ENCODE measurements at regions not wholly inside any gene's neighbourhood (a gene's known extent, or its start where the extent isn't known, plus 50 kb on each side); places are given as distances from the start of the nearest gene placed in this dataset.

DNA sequence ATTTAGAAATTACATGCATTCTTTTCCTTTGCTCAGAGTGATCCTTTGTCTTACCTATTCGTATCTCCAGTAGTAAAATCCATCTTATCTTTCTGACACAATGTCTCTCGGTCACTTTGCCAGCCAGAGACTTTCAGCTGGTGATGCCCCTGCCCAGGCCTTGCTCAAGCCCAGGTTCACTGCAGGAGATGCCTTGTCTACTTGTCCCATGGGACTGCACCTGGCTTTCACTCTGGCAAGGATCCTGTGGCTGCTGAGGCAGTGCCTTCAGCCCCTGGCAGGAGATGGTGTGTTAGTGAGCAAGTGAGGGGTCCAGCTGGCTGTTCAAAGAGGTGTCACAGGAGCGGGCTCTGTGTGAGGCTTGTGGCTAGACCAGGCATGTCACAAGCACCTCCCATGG lies 1268.9 kb downstream of the OTOL1 start:
- H3K9ac ChIP-seq = no peak overlapping the region
- H4K20me1 ChIP-seq (ENCODE audit: insufficient read depth) = no peaks in the 10 kb centered on the region
- H3K4me3 ChIP-seq (ENCODE audit: low read depth in 2 of 2, low read length in 1 of 2) = no peak overlapping the region
- no peak for DNase-seq
- no peaks in the 10 kb centered on the region for H3K36me3 ChIP-seq (replicated peaks in 1 of 2; ENCODE audit: control insufficient read depth in 1 of 2, insufficient read depth in 2 of 2, low read length in 1 of 2)
- no peak overlapping the region for H2AFZ ChIP-seq (ENCODE audit: low read depth)
- H3K27ac ChIP-seq (ENCODE audit: low read depth in 2 of 2, low read length in 1 of 2) = no peak overlapping the region
- H3K4me2 ChIP-seq = no peak overlapping the region
- no peaks in the 10 kb centered on the region for H3K79me2 ChIP-seq (ENCODE audit: insufficient read depth)
- no peaks in the 10 kb centered on the region; the same call in 1 of the 2 replicates for H3K9me2 ChIP-seq
- peaks cover 0 to 6% of the 10 kb centered on the region in 2 experiments; a peak in 2 of 4 replicates for H3K4me1 ChIP-seq (ENCODE audit: control insufficient read depth in 1 of 2, insufficient read depth in 2 of 2, low read depth in 1 of 2, low read length in 1 of 2)
- TF ChIP-seq, protein P1, sequence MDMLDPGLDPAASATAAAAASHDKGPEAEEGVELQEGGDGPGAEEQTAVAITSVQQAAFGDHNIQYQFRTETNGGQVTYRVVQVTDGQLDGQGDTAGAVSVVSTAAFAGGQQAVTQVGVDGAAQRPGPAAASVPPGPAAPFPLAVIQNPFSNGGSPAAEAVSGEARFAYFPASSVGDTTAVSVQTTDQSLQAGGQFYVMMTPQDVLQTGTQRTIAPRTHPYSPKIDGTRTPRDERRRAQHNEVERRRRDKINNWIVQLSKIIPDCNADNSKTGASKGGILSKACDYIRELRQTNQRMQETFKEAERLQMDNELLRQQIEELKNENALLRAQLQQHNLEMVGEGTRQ (IDR thresholded peaks at IDR 0.05; ENCODE audit: borderline replicate concordance, low read depth, low read length) = no peak
- TF ChIP-seq POLR2AphosphoS5 (IDR thresholded peaks at IDR 0.05; ENCODE audit: low read depth, low read length) (no peak), SIN3A (IDR thresholded peaks at IDR 0.05; ENCODE audit: borderline replicate concordance, low read depth, low read length) (no peak), SMC3 (IDR thresholded peaks at IDR 0.05; ENCODE audit: low read depth, low read length) (no peak), MXI1 (IDR thresholded peaks at IDR 0.05; ENCODE audit: low read depth, low read length) (no peak), RAD21 (IDR thresholded peaks at IDR 0.05; ENCODE audit: low read length) (no peak), ELF1 (IDR thresholded peaks at IDR 0.05) (no peak), NRF1 (IDR thresholded peaks at IDR 0.05; ENCODE audit: low read depth, low read length) (no peak), FOSL2 (IDR thresholded peaks at IDR 0.05; ENCODE audit: borderline replicate concordance, low read depth) (no peak)
- TF ChIP-seq, protein P2, sequence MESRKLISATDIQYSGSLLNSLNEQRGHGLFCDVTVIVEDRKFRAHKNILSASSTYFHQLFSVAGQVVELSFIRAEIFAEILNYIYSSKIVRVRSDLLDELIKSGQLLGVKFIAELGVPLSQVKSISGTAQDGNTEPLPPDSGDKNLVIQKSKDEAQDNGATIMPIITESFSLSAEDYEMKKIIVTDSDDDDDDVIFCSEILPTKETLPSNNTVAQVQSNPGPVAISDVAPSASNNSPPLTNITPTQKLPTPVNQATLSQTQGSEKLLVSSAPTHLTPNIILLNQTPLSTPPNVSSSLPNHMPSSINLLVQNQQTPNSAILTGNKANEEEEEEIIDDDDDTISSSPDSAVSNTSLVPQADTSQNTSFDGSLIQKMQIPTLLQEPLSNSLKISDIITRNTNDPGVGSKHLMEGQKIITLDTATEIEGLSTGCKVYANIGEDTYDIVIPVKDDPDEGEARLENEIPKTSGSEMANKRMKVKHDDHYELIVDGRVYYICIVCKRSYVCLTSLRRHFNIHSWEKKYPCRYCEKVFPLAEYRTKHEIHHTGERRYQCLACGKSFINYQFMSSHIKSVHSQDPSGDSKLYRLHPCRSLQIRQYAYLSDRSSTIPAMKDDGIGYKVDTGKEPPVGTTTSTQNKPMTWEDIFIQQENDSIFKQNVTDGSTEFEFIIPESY (IDR thresholded peaks at IDR 0.05; ENCODE audit: borderline replicate concordance, low read depth) = no peak
- TF ChIP-seq, protein P3, sequence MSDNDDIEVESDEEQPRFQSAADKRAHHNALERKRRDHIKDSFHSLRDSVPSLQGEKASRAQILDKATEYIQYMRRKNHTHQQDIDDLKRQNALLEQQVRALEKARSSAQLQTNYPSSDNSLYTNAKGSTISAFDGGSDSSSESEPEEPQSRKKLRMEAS (IDR thresholded peaks at IDR 0.05; ENCODE audit: low read depth) = no peak
- TF ChIP-seq, protein P4, sequence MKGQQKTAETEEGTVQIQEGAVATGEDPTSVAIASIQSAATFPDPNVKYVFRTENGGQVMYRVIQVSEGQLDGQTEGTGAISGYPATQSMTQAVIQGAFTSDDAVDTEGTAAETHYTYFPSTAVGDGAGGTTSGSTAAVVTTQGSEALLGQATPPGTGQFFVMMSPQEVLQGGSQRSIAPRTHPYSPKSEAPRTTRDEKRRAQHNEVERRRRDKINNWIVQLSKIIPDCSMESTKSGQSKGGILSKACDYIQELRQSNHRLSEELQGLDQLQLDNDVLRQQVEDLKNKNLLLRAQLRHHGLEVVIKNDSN (IDR thresholded peaks at IDR 0.05; ENCODE audit: borderline replicate concordance, low read depth) = no peak
- no peaks in the 10 kb centered on the region for H3K27me3 ChIP-seq (ENCODE audit: insufficient read depth)
- ChIA-PET POLR2A (no interaction called here), CTCF (no interaction called here)
- whole genome bisulfite sequencing (ENCODE audit: low lambda C conversion rate) = 65% methylated on average over 2 of the region's 3 CpGs
- H3F3A ChIP-seq (replicated peaks; ENCODE audit: insufficient read depth) = peaks cover 4% of the 10 kb centered on the region
- H3K9me3 ChIP-seq = no peaks in the 10 kb centered on the region; the same call in 1 of the 2 replicates

DNA sequence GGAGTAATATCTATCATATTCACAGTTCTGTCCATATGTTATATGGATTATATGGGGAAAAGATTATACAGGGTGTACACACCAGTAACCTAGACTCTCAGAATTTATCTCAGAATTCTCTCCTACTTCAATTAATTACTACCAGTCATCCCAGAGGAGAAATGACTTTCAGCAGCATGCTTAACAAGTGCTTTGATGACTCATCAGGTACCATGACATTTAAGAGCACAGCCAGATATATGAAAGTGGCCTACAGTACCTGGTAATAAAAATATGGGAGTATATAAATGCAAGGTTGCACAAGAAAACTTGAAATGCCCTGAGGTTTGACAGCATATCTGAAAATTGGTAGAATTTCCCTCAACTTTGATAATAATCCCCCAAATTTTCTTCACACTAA lies 1273.0 kb downstream of the OTOL1 start:
- H3F3A ChIP-seq (replicated peaks; ENCODE audit: insufficient read depth) = peaks cover under 1% of the 10 kb centered on the region
- H3K4me1 ChIP-seq (ENCODE audit: control insufficient read depth in 1 of 2, insufficient read depth in 2 of 2, low read depth in 1 of 2, low read length in 1 of 2) = peaks cover 0 to 2% of the 10 kb centered on the region in 2 experiments; a peak in 1 of 4 replicates
- H3K9ac ChIP-seq = no peak overlapping the region
- no peak overlapping the region for H3K27ac ChIP-seq (ENCODE audit: low read depth in 2 of 2, low read length in 1 of 2)
- no peaks in the 10 kb centered on the region for H3K27me3 ChIP-seq (ENCODE audit: insufficient read depth)
- no peak overlapping the region for H2AFZ ChIP-seq (ENCODE audit: low read depth)
- H4K20me1 ChIP-seq (ENCODE audit: insufficient read depth) = no peaks in the 10 kb centered on the region
- CTCF ChIA-PET = no interaction called here
- peak; percentile 36; the same call in 1 of the 2 replicates for TF ChIP-seq FOSL2 (IDR thresholded peaks at IDR 0.05; ENCODE audit: borderline replicate concordance, low read depth)
- no peak for TF ChIP-seq TAF1 (IDR thresholded peaks at IDR 0.05; ENCODE audit: borderline replicate concordance, low read depth, low read length)
- TF ChIP-seq TCF12 (IDR thresholded peaks at IDR 0.05) = peak; percentile 25; the same call in 1 of the 2 replicates
- no peaks in the 10 kb centered on the region for H3K79me2 ChIP-seq (ENCODE audit: insufficient read depth)
- no peak overlapping the region for H3K4me2 ChIP-seq
- no peaks in the 10 kb centered on the region; the same call in 1 of the 2 replicates for H3K9me3 ChIP-seq
- no peak overlapping the region for H3K4me3 ChIP-seq (ENCODE audit: low read depth in 2 of 2, low read length in 1 of 2)
- no peaks in the 10 kb centered on the region; the same call in 1 of the 2 replicates for H3K9me2 ChIP-seq
- no peaks in the 10 kb centered on the region for H3K36me3 ChIP-seq (replicated peaks in 1 of 2; ENCODE audit: control insufficient read depth in 1 of 2, insufficient read depth in 2 of 2, low read length in 1 of 2)
- DNase-seq = no peak
- POLR2A ChIA-PET = no interaction called here
